ENCODE measurements at regions not wholly inside any gene's neighbourhood (a gene's known extent, or its start where the extent isn't known, plus 50 kb on each side); places are given as distances from the start of the nearest gene placed in this dataset.

- TF ChIP-seq CTCF (IDR thresholded peaks at IDR 0.05), result no peak
- TF ChIP-seq POLR2A (IDR thresholded peaks at IDR 0.05), result no peak
Measured at GRCh38 chr4:43682551-43682950, 766.1 kb downstream of the KCTD8 start.
